UCSD-AML1 (cell line): ENCODE measurements at regions not wholly inside any gene's neighbourhood (a gene's known extent, or its start where the extent isn't known, plus 50 kb on each side); places are given as distances from the start of the nearest gene placed in this dataset.
"Not testable (repeated sequence)": the region's sequence is repeated elsewhere in the genome, so short reads cannot be mapped to it uniquely, and the experiment has no call there.

ENCODE experiments used
- DNase-seq: peaks from one replicate; lab custom pipeline; 2025; ENCODE audit not compliant: unreplicated experiment; lab: John Stamatoyannopoulos, UW

DNA sequence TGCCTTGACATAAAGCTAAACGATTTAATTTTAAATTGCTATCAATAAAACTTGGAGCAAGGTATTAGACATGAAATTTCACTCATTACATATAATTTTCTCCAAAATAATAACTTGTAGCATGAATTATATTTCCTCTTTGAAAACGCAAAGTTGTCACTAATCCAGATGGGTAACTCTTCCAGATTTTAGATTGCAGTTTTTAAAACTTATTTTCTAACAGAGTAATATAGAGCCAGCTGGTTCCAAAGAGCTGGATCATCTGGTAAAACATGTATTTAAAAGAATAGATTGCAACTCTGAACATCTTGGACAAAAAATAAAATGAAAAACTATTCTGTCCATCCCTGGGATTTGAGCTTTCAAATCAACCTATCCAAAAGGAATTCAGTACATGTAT is 238.2 kb upstream of the INTU start:
- DNase-seq, result no peak

DNA sequence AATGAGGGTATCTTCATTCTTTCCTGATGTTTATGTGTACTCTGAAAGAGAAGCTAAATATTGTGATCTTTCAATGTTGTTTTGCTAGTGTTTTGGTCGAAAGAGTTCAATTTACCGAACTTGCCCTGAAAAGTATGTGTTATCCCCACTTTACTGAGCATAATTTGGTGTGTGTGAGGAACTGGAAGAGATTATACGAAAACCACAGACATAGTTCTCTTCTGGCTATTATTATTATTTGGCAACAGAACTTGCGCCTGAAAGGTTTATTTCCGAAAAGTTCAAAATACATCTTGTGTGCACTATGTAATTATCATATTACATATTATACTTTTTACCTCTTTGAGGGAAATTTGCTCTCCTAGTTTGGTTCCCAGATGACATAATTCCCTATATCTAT is 232.5 kb upstream of the INTU start:
- DNase-seq, result no peak

DNA sequence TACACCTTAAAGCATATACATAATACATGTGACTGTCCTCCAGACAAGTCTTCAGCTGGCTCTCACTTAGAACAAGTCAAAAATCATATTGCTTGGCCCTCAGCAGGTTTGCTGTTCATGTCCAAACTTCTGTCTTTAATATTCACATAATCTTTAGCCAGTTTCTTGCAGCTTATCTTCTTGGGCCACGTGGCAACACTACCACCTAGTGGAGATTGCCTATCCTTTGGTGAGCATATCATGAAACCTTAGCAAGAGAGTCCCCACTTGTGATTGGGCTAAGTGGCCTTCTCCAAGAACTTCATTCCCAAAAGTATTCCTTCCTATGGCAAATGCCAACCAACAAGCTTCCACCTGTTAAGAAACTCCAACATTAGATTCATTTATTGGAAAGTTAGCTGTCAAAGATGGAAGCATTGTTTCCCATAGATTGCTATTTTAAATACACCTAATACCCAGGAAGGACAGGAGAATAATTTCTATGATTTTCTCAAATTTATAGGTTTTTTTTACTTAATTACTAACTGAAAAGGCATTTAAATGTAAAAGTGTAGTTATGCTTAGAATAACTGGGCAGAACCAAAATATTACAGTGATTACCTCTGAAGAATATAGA is 231.9 kb upstream of the INTU start:
- DNase-seq, result peak; percentile 29

GRCh38 chr4:127403471-127404084 is 229.2 kb upstream of the INTU start:
- DNase-seq, result no peak

- DNase-seq, result no peak
Measured at GRCh38 chr4:127406187-127406586, 226.6 kb upstream of the INTU start.

- DNase-seq, result not testable (repeated sequence)
Measured at GRCh38 chr4:127407572-127407971, 225.2 kb upstream of the INTU start.

- DNase-seq, result no peak
Measured at GRCh38 chr4:127410201-127410600, 222.6 kb upstream of the INTU start.

DNA sequence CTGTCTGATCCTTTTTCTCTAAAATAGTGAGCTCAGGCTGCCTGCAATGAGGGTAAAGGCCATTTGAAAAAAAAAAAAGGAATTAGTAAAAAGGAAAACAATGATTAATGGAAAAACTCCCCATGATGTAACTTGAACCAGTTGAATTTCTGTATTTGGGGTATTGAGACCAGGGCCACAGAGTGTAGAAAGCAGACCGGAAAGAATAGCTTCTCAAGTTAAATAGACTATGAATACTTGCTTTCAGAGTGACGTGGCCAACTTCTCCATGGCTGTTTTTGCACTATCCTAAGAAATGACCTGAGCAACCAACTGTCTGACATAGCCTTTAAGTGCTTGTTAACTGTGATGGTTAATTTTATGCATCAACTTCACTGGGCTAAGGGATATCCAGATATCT is 222.1 kb upstream of the INTU start:
- no peak for DNase-seq

DNA sequence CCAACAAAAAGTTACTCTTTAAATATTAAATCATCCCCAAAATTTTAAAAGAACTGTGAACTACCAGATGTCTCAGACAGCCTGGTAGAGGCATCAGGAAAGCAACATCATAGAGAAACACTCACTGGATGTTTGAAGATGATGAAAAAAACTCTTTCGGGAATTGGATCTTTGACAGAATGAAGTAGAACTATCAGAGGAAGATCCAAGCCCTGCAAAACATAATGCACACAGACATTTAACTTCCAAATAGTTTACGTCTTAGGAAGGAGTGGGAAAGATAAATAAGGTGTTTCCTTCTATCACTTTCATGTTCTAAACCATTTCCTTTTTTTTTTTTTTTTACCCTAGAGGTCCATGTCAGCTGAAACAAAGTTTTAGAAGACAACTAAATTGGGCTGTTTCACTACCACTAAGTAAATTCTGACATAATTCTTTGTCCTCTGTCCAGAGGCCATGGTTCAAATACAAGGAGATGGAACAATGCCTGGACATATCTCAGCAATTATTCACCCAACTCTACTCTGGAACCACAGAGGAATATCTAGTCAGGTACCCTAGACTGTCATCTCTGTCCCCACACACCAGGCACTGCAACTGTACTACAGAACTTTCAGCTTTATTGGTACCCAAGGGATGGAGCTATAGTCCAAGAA is 217.7 kb upstream of the INTU start:
- no peak for DNase-seq

DNA sequence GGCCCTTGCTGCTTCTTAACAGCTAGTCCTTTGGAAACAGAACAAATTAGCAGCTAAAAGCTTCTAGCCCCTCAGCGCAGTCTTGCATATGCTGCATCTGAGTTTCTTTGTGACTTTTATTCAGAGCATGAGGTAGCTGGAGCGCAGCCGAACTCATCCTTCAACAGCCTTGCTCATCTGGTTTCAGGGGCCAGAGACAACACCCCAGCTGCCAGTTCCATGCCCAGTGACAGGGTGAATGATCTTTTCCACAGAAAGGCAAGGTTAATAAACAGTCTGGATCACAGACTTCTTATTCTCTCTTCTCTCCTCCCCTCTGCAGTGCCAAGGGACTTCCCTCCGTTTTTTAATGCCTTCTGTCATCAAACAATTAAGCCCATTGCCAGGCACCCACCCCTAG is 216.6 kb upstream of the INTU start:
- no peak for DNase-seq

DNA sequence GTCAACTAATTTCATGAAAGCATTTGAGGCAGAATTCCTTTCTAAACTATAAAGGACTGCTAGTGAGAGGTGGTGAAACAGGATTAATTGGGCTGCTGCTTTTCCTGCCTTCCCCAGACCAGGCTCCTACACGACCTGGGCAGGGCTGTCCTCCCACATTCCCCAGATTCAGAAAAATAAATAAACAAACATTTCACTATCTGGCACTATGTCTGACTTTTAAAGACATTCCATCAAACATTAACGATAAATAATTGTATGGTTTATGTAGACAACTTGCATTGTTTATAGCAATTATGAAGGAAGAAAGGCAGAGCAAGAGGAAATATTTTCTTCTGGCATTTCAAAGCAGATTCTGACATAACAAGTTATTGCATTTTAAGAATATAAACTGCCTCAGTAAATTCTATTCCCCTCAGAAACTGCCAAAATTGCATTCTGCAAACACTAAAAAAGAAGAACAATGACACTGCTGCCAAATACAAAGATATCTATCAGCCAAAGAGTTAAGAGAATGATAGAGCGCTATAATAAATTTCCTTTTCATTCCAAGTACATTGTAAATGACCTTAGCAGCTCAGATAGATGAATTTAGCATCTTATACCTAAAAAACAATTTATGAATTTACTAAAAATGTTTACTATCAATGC is 214.7 kb upstream of the INTU start:
- no peak for DNase-seq

- no peak for DNase-seq
Measured at GRCh38 chr4:127419431-127419830, 213.3 kb upstream of the INTU start.

DNA sequence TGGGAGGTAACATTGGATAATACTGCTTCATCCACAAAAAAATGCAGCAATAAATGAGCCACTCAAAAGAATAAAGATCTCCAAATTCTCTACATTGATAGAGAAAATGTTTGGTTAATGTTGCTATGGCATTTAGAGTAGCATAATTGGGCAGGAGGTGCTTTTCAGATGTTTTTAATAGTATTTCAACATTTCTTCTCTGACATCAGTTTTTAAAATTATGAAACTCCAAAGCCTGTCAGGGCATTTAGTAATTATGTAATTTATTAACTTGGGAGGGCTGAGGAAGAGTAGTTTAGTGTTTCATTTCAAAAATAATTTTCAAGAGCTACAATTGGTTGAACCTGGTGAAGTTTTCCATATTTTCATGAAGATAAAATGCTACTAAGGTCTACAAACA is 211.3 kb upstream of the INTU start:
- DNase-seq, result no peak

DNA sequence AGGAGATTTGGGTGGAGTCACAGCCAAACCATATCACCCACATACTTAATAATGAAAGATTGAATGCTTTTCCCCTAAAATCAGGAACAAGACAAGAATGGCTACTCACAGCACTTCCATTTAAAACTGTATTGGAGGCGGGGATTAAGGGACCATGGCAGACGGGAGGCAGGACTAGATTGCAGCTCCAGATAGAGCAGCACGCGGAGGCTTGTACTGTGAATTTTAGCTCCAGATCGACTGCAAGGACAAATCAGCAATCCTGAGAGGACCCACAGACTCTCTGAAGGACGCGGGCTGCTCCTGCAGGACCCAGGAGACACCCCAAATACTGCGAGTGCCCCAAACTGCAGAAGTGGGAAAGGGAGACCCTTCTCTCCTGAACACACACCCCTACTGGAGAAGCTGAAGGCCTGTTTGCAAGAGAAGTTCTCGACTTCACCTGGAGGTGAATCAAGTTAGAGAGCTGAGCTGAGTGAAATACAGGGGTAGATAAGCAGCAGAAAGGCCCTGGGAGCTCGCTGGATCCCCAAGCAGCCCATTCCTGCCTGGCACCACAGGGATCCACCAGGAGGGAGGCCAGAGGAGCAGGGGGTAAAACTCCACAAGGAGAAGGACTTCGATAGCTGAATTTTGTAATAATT is 207.4 kb upstream of the INTU start:
- no peak for DNase-seq

DNA sequence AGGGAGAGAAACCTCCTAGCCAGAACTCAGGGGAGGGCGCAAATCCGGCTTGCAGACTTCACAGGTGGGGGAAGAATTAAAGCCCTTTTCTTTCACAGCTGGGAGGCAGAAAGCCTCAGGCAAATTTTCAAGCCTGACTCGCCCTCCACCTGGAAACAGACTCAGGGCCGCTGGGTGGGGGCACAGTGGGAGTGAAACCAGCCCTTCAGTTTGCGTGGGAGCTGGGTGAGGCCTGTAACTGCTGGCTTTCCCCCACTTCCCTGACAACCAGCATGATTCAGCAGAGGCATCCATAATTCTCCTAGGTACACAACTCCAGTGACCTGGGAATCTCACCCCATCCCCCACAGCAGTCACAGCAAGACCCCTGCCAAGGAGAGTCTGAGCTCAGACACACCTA is 206.9 kb upstream of the INTU start:
- no peak for DNase-seq

DNA sequence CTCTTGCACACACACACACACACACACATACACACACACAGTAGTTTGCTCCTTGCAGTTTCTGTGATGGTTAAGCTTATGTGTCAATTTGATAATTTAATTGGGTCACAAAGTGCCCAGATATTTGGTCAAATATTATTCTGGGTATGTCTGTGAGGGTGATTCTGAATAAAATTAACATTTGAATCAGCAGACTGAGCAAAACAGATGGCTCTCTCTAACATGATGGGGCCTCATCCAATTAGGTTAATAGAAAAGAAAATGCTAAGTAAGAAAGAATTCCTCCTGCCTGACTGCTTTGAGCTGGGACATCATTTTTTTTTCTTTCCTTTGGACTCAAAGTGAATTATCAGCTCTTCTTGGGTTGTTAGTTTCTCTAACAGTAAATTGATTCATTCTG is 191.2 kb upstream of the INTU start:
- DNase-seq, result no peak

- DNase-seq, result no peak
Measured at GRCh38 chr4:127445471-127445870, 187.3 kb upstream of the INTU start.

DNA sequence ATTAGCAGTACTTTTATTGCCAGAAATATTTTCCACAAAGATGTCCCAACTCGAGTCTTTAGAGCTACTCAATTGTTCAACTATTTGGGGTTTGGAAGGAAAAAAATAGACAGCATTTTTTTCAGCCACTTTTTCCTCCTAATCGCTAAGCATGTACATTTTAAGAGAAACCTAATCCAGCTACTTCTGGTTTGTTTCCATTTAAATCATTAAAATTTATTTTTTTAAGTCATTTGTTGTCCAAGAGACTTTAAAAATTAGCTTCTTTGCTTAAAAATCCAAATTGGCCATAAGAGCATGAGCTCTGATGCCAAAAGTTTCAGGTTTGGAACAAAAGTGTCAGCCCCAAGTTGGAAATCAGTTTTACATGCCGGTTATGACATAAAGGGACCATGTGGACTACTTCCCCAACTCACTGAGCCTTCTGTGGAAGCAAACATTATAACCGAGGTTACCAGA is 186.3 kb upstream of the INTU start:
- no peak for DNase-seq

DNA sequence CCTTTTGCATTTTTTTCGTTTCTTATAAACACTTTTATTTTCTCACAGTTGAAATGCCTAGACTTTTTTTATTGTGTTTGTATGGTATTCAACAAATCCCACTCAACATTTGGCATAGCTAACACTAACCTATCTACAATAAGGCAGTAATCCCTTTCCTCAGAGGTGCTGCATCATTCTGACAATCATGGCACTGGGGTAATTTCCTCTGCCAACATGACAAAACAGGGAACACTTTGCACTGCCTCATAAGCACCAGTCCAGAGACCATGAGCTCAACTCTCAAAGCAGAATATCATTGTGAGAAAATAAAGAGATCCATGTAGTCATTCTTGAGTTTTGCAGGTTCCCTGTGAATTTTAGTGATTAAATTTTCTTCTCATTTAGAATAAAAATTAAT is 183.8 kb upstream of the INTU start:
- no peak for DNase-seq

- DNase-seq, result no peak
Measured at GRCh38 chr4:127449449-127449848, 183.3 kb upstream of the INTU start.

DNA sequence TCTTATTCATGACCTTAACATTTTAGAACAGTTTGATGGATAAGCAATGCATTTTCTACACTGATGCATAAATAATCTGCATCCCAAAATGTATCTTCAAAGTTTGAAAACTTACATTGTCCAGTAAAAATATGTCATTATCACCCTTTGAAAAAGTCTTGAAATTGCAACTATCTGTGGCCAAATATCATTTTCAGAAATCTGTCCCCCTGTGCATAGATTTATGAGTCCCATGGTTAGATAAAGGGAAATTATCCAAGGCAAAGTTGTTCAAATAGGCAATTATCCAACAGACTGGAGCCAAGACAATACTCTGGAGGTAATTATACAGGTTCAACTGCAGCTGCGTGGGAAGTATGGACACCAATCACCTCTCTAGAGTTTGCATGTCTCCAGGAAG is 182.5 kb upstream of the INTU start:
- no peak for DNase-seq

DNA sequence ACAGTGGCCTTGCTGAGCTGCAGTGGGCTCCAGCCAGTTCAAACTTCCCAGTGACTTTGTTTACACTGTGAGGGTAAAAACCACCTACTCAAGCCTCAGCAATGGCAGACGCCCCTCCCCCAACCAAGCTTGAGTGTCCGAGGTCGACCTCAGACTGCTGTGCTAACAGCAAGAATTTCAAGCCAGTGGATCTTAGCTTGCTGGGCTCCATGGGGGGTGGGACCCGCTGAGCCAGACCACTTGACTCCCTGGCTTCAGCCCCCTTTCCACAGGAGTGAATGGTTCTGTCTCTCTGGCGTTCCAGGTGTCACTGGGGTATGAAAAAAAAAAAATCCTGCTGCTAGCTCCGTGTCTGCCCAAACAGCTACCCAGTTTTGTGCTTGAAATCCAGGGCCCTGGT is 168.9 kb upstream of the INTU start:
- DNase-seq, result no peak
